H1 (cell line): ENCODE measurements at regions not wholly inside any gene's neighbourhood (a gene's known extent, or its start where the extent isn't known, plus 50 kb on each side); places are given as distances from the start of the nearest gene placed in this dataset.
A peak's percentile ranks its signal among the peaks of the same experiment; 100 is the strongest.

Experiments
- CTCF ChIA-PET: fragments of 300-600 bp; sonication (Branson Sonifier 250); formaldehyde crosslinking; loops from one replicate; lab custom pipeline; 2021; ENCODE audit not compliant: partially characterized antibody; lab: Charles Lee
- POLR2A ChIA-PET: fragments of 300-600 bp; sonication (Branson Sonifier 250); formaldehyde crosslinking; loops from one replicate; lab custom pipeline; 2021; ENCODE audit warnings: inconsistent platforms; ENCODE audit not compliant: partially characterized antibody; lab: Charles Lee
- DNase-seq, 2 experiments: peaks; one replicate each; pipeline versions ENCODE4 v3.0.0 to v3.0.0-alpha.2; 2010 to 2022; ENCODE audit warnings: low spot score in 2 of 2, low read depth in 1 of 2, mixed read lengths in 1 of 2
- FAIRE-seq: peaks from 2 replicates; lab custom pipeline; 2011; peaks lifted over from hg19 to GRCh38; lab: Jason Lieb, UNC
- H2AFZ ChIP-seq: 2 replicates; pipeline ENCODE4 v1.8.1; 2012; ENCODE audit warnings: low read length, inconsistent platforms
- H2AK5ac ChIP-seq: 2 replicates; pipeline ENCODE4 v1.6.1; 2013; ENCODE audit warnings: low read depth, low read length
- H2BK120ac ChIP-seq: replicated peaks from 2 replicates; pipeline ENCODE3; 2013; ENCODE audit warnings: low read depth, low read length, inconsistent platforms
- H2BK12ac ChIP-seq: 2 replicates; pipeline ENCODE4 v1.6.1; 2013; ENCODE audit warnings: low read depth, low read length
- H2BK15ac ChIP-seq: 2 replicates; pipeline ENCODE4 v1.6.1; 2013; ENCODE audit warnings: low read length
- H2BK20ac ChIP-seq: 2 replicates; pipeline ENCODE4 v1.6.1; 2013; ENCODE audit warnings: low read length
- H2BK5ac ChIP-seq: 2 replicates; pipeline ENCODE4 v1.6.1; 2013; ENCODE audit warnings: low read depth, low read length
- H3K14ac ChIP-seq: 2 replicates; pipeline ENCODE4 v1.6.1; 2013; ENCODE audit warnings: inconsistent platforms; ENCODE audit not compliant: insufficient read length
- H3K18ac ChIP-seq: 2 replicates; pipeline ENCODE4 v1.6.1; 2013; ENCODE audit warnings: low read length; ENCODE audit errors: extremely low read depth
- H3K23ac ChIP-seq: 2 replicates; pipeline ENCODE4 v1.6.1; 2013; ENCODE audit warnings: inconsistent platforms; ENCODE audit not compliant: insufficient read length
- H3K23me2 ChIP-seq: 2 replicates; pipeline ENCODE4 v1.6.1; 2013; ENCODE audit warnings: low read depth, low read length
- H3K27ac ChIP-seq: 2 replicates; pipeline ENCODE4 v1.6.1; 2011; ENCODE audit warnings: low read depth, low read length, inconsistent platforms
- H3K27me3 ChIP-seq, 4 experiments: replicated peaks in 1 of 4; 1 replicate in 1 of 4; 2 replicates in 3 of 4; pipeline versions ENCODE4 v1.6.1 to v1.8.1; 2011 to 2013; ENCODE audit warnings: low read length in 3 of 4, mild to moderate bottlenecking in 3 of 4, inconsistent platforms in 2 of 4, mixed read lengths in 2 of 4, moderate library complexity in 1 of 4; ENCODE audit not compliant: control insufficient read depth in 3 of 4, insufficient read depth in 3 of 4; ENCODE audit errors: extremely low read depth in 1 of 4
- H3K36me3 ChIP-seq, 4 experiments: 2 replicates each; pipeline versions ENCODE4 v1.6.1 to v1.8.1; 2011 to 2013; ENCODE audit warnings: mild to moderate bottlenecking in 4 of 4, low read length in 3 of 4, moderate library complexity in 2 of 4, control low read depth in 1 of 4, inconsistent platforms in 1 of 4; ENCODE audit not compliant: insufficient read depth in 4 of 4, control insufficient read depth in 2 of 4
- H3K4ac ChIP-seq: replicated peaks from 2 replicates; pipeline ENCODE3; 2013; ENCODE audit warnings: low read length, low read depth, mixed read lengths, inconsistent platforms; ENCODE audit not compliant: insufficient read length
- H3K4me1 ChIP-seq, 4 experiments: replicated peaks in 1 of 4; 1 replicate in 1 of 4; 2 replicates in 3 of 4; pipeline versions ENCODE4 v1.6.1 to v1.8.1; 2011 to 2013; ENCODE audit warnings: low read length in 3 of 4, inconsistent platforms in 2 of 4, mixed read lengths in 1 of 4; ENCODE audit not compliant: insufficient read depth in 4 of 4, control insufficient read depth in 3 of 4
- H3K4me2 ChIP-seq, 2 experiments: 2 replicates each; pipeline versions ENCODE4 v1.6.1 to v1.8.1; 2011 to 2013; ENCODE audit warnings: low read depth in 2 of 2, low read length in 2 of 2, control low read depth in 1 of 2, inconsistent platforms in 1 of 2, mild to moderate bottlenecking in 1 of 2; ENCODE audit not compliant: insufficient read depth in 1 of 2
- H3K4me3 ChIP-seq, 4 experiments: fragments of 200-600, 300-600 bp in 1 of 4; sonication (generic), shearing (Covaris generic), sonication (Bioruptor Twin) in 1 of 4; 2 replicates each; pipeline versions ENCODE4 v1.5.1 to v1.8.1; 2011 to 2016; ENCODE audit warnings: low read length in 4 of 4, low read depth in 3 of 4, control low read depth in 2 of 4, inconsistent platforms in 2 of 4, mild to moderate bottlenecking in 2 of 4, mixed read lengths in 1 of 4, moderate library complexity in 1 of 4; ENCODE audit not compliant: insufficient read depth in 2 of 4; ENCODE audit errors: extremely low read depth in 1 of 4
- H3K56ac ChIP-seq: replicated peaks from 2 replicates; pipeline ENCODE3; 2013; ENCODE audit warnings: low read depth, mild to moderate bottlenecking, mixed read lengths, low read length, inconsistent platforms; ENCODE audit not compliant: insufficient read length
- H3K79me1 ChIP-seq: 2 replicates; pipeline ENCODE4 v1.6.1; 2013; ENCODE audit warnings: low read depth, low read length, control low read depth
- H3K79me2 ChIP-seq, 2 experiments: 2 replicates each; pipeline versions ENCODE4 v1.6.1 to v1.8.1; 2012 to 2013; ENCODE audit warnings: low read length in 2 of 2, mild to moderate bottlenecking in 2 of 2, inconsistent platforms in 1 of 2; ENCODE audit not compliant: insufficient read depth in 2 of 2, control insufficient read depth in 1 of 2
- H3K9ac ChIP-seq, 4 experiments: replicated peaks in 1 of 4; 1 replicate in 1 of 4; 2 replicates in 3 of 4; pipeline versions ENCODE4 v1.6.1 to v1.8.1; 2011 to 2013; ENCODE audit warnings: low read depth in 3 of 4, low read length in 3 of 4, control low read depth in 2 of 4, mild to moderate bottlenecking in 2 of 4, moderate library complexity in 2 of 4, inconsistent platforms in 1 of 4; ENCODE audit errors: extremely low read depth in 1 of 4
- H3K9me3 ChIP-seq, 2 experiments: 2 replicates each; pipeline versions ENCODE4 v1.6.1 to v1.8.1; 2012 to 2013; ENCODE audit warnings: mild to moderate bottlenecking in 2 of 2, moderate library complexity in 2 of 2, control low read depth in 1 of 2, inconsistent platforms in 1 of 2, low read depth in 1 of 2, low read length in 1 of 2, mixed read lengths in 1 of 2; ENCODE audit not compliant: insufficient read depth in 2 of 2
- H4K20me1 ChIP-seq, 2 experiments: replicated peaks in 1 of 2; 2 replicates each; pipeline versions ENCODE3 to v1.8.1; 2011 to 2013; ENCODE audit warnings: inconsistent platforms in 2 of 2, low read length in 2 of 2, mild to moderate bottlenecking in 1 of 2; ENCODE audit not compliant: insufficient read depth in 2 of 2, control insufficient read depth in 1 of 2
- H4K5ac ChIP-seq: 2 replicates; pipeline ENCODE4 v1.6.1; 2013; ENCODE audit warnings: low read length, low read depth, mixed read lengths, inconsistent platforms; ENCODE audit not compliant: insufficient read length
- H4K8ac ChIP-seq: 2 replicates; pipeline ENCODE4 v1.8.0; 2013; ENCODE audit warnings: mild to moderate bottlenecking, moderate library complexity, low read length, inconsistent platforms; ENCODE audit not compliant: insufficient read depth; ENCODE audit errors: extremely low read depth
- H4K91ac ChIP-seq: replicated peaks from 2 replicates; pipeline ENCODE3; 2013; ENCODE audit warnings: low read length, mixed read lengths, inconsistent platforms; ENCODE audit not compliant: insufficient read length
- CBX8 ChIP-seq: fragments of 300-800, 300-1000 bp; sonication (generic); IDR thresholded peaks from 2 replicates; pipeline ENCODE4 v1.7.1; 2016; ENCODE audit warnings: low read depth, low read length, borderline replicate concordance
- CHD1 ChIP-seq: IDR thresholded peaks from 2 replicates; pipeline ENCODE4 v1.6.1; 2012; ENCODE audit warnings: low read depth, low read length, improper control_type of control experiment
- CHD2 ChIP-seq: IDR thresholded peaks from 2 replicates; pipeline ENCODE4 v1.6.1; 2012; ENCODE audit warnings: low read length, improper control_type of control experiment
- CREB1 ChIP-seq: IDR thresholded peaks from 2 replicates; pipeline ENCODE4 v1.6.1; 2012; ENCODE audit warnings: inconsistent platforms
- CTBP2 ChIP-seq: IDR thresholded peaks from 2 replicates; pipeline ENCODE4 v1.7.0; 2011; ENCODE audit warnings: borderline replicate concordance, mild to moderate bottlenecking, moderate library complexity, mixed read lengths, low read length; ENCODE audit not compliant: insufficient read depth, insufficient read length
- MAFK ChIP-seq: IDR thresholded peaks from 2 replicates; pipeline ENCODE4 v1.6.1; 2012; ENCODE audit warnings: low read depth, mild to moderate bottlenecking, improper control_type of control experiment, low read length
- NRF1 ChIP-seq: IDR thresholded peaks from 2 replicates; pipeline ENCODE4 v1.6.1; 2011; ENCODE audit warnings: mild to moderate bottlenecking, low read depth, low read length, improper control_type of control experiment
- SIN3A ChIP-seq, 2 experiments: IDR thresholded peaks in 1 of 2; conservative IDR thresholded peaks in 1 of 2; 2 replicates each; pipeline ENCODE4 v1.6.1; 2011 to 2012; ENCODE audit warnings: low read length in 2 of 2, improper control_type of control experiment in 1 of 2, low read depth in 1 of 2, mild to moderate bottlenecking in 1 of 2
- TBP ChIP-seq: IDR thresholded peaks from 2 replicates; pipeline ENCODE4 v1.6.1; 2011; ENCODE audit warnings: low read depth, low read length, improper control_type of control experiment
- WGBS, 2 experiments: shearing (Covaris generic) in 1 of 2; methylation state at CpG; one replicate each; pipeline versions ENCODE4 v1.1.6 to v1.1.7; 2013 to 2015; ENCODE audit warnings: low lambda C conversion rate in 2 of 2, mixed read lengths in 2 of 2, inconsistent platforms in 1 of 2, low coverage in 1 of 2, missing lambda C conversion rate in 1 of 2; ENCODE audit not compliant: insufficient replicate concordance in 2 of 2, insufficient coverage in 1 of 2, insufficient read length in 1 of 2; ENCODE audit errors: extremely low coverage in 1 of 2, missing lambda C conversion rate in 1 of 2; 5-methylcytosine and 5-hydroxymethylcytosine counted together
- TF ChIP-seq, protein P1 (sequence below): IDR thresholded peaks from 2 replicates; pipeline ENCODE4 v1.6.1; 2012; ENCODE audit warnings: inconsistent platforms
- TF ChIP-seq, protein P2 (sequence below): IDR thresholded peaks from 2 replicates; pipeline ENCODE4 v1.6.1; 2012; ENCODE audit warnings: inconsistent platforms

DNA sequence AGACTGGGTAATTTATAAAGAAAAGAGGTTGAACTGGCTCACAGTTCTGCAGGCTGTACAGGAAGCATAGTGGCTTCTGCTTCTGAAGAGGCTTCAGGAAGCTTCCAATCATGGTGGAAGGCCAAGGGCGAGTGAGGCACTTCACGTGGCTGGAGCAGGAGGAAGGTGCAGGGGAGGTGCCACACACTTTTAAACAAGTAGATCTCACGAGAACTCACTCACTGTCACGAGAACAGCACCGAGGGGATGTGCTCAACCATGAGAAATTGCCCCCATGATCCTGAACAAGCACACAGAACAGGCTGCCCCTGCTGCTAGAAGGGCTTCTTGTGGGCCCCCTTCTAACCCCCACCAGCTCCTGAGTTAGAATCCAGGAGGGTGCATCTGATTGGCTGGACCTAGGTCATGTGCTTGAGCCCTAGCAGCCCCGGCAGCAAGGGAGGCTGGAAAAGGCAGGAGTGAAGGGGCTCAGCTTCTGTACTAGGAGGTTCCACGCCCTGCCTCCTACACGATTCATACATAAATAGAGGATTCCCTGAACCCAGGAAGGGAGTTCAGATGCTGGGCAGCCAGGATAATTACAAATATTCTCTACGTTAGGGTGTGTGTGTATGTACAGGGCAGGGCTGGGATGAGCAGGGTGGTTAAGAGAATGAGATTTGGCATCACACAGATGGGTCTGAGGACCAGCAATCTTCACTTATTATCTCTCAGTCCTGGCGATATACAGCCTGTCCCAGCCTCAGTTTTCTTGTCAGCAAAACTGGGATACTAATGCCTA, 72.8 kb upstream of the ATP5PO start:
- Histone ChIP-seq H3K4me3 (no peak overlapping the region), H4K8ac (no peak overlapping the region; the same call in 1 of the 2 replicates), H3K27ac (no peak overlapping the region), H3K56ac (no peak overlapping the region), H3K27me3 (no peaks in the 10 kb centered on the region; a peak in 1 of 7 replicates), H3K79me1 (no peaks in the 10 kb centered on the region), H2AK5ac (0 out of 2 replicates have a peak overlapping the region, but pooled peaks have one; percentile 26), H3K36me3 (no peaks in the 10 kb centered on the region; a peak in 1 of 8 replicates), H3K14ac (no peak overlapping the region), H3K79me2 (no peaks in the 10 kb centered on the region), H2BK12ac (0 out of 2 replicates have a peak overlapping the region, but pooled peaks have one; percentile 39), H3K9me3 (no peaks in the 10 kb centered on the region), H4K20me1 (peaks cover 0 to 6% of the 10 kb centered on the region in 2 experiments), H3K23me2 (peaks cover 6% of the 10 kb centered on the region; the same call in 1 of the 2 replicates), H3K23ac (no peak overlapping the region), H3K4me1 (peaks cover 0 to 9% (median 2%) of the 10 kb centered on the region in 4 experiments; a peak in 6 of 7 replicates), H2BK20ac (0 out of 2 replicates have a peak overlapping the region, but pooled peaks have one; percentile 13), H4K91ac (no peak overlapping the region), H3K18ac (peak overlapping the region; percentile 27; the same call in 1 of the 2 replicates), H4K5ac (no peak overlapping the region), H2BK120ac (no peak overlapping the region), H3K4ac (no peak overlapping the region), H3K9ac (no peak overlapping the region), H3K4me2 (no peak overlapping the region), H2BK5ac (no peak overlapping the region), H2AFZ (no peak overlapping the region), H2BK15ac (no peak overlapping the region; the same call in 1 of the 2 replicates)
- WGBS, 2 experiments = 90% methylated on average over 10 of the region's 10 CpGs; no CpG with 5 or more reads in 1 of the 2 experiments
- ChIA-PET CTCF (interaction anchor here (0.9 to 1.4 kb wide), 3 partner anchors 10 to 64 kb away, joined by 3 read pairs; no protein-coding TSS in a partner anchor), POLR2A (interaction anchor here (0.6 to 1.0 kb wide), 2 partner anchors 13 to 86 kb away, joined by 3 read pairs; no protein-coding TSS in a partner anchor)
- DNase-seq = no peak
- FAIRE-seq = no peak
- TF ChIP-seq, protein P1, sequence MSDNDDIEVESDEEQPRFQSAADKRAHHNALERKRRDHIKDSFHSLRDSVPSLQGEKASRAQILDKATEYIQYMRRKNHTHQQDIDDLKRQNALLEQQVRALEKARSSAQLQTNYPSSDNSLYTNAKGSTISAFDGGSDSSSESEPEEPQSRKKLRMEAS = no peak
- TF ChIP-seq SIN3A (conservative IDR thresholded peaks at IDR 0.05 in 1 of 2, IDR thresholded peaks at IDR 0.05 in 1 of 2; ENCODE audit: low read depth in 1 of 2, low read length in 2 of 2) = no peak
- no peak for TF ChIP-seq CHD2
- no peak for TF ChIP-seq TBP
- no peak for TF ChIP-seq CBX8
- TF ChIP-seq, protein P2, sequence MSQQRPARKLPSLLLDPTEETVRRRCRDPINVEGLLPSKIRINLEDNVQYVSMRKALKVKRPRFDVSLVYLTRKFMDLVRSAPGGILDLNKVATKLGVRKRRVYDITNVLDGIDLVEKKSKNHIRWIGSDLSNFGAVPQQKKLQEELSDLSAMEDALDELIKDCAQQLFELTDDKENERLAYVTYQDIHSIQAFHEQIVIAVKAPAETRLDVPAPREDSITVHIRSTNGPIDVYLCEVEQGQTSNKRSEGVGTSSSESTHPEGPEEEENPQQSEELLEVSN = no peak
- no peak for TF ChIP-seq CREB1
- no peak for TF ChIP-seq CTBP2
- TF ChIP-seq NRF1 = no peak
- no peak for TF ChIP-seq CHD1
- TF ChIP-seq MAFK = no peak
